Upper lobe of left lung (tissue), 6 donors: ENCODE measurements at regions not wholly inside any gene's neighbourhood (a gene's known extent, or its start where the extent isn't known, plus 50 kb on each side); places are given as distances from the start of the nearest gene placed in this dataset.

Experiments
- ATAC-seq, 2 donors: fragments of 200-7000 bp; cut with Tn5 transposase; one replicate each; pipeline ENCODE4 v1.9.1; 2022; ENCODE audit warnings: mild to moderate bottlenecking in 2 of 2, moderate library complexity in 2 of 2; ENCODE audit not compliant: low FRiP score in 2 of 2
- DNase-seq, 2 donors: peaks; one replicate each; pipeline ENCODE4 v3.0.0-alpha.2; 2019 to 2020
- H3K27ac ChIP-seq, 4 donors: fragments of 200-600 bp; sonication (generic); one replicate each; pipeline ENCODE4 v1.5.1; 2016 to 2019
- H3K27me3 ChIP-seq, 4 donors: fragments of 200-600 bp; sonication (generic); one replicate each; pipeline ENCODE4 v1.5.1; 2017 to 2019
- H3K36me3 ChIP-seq, 4 donors: fragments of 200-600 bp; sonication (generic); one replicate each; pipeline ENCODE4 v1.5.1; 2016 to 2019
- H3K4me1 ChIP-seq, 4 donors: fragments of 200-600 bp; sonication (generic); one replicate each; pipeline ENCODE4 v1.5.1; 2018 to 2019
- H3K4me3 ChIP-seq, 4 donors: fragments of 200-600 bp; sonication (generic); one replicate each; pipeline ENCODE4 v1.5.1; 2017 to 2019; ENCODE audit warnings: mild to moderate bottlenecking in 2 of 4, moderate library complexity in 1 of 4
- H3K9me3 ChIP-seq, 4 donors: fragments of 200-600 bp; sonication (generic); one replicate each; pipeline ENCODE4 v1.5.1; 2018 to 2019
- EP300 ChIP-seq, 4 donors: sonication (generic); formaldehyde crosslinking; IDR thresholded peaks; one replicate each; pipeline ENCODE4 v1.5.1; 2017; ENCODE audit warnings: antibody characterized with exemption in 4 of 4, control low read depth in 2 of 4
- POLR2A ChIP-seq, 4 donors: fragments of 450-650 bp; IDR thresholded peaks; one replicate each; pipeline ENCODE4 v1.5.1; 2016 to 2017; ENCODE audit warnings: antibody characterized with exemption in 4 of 4, mild to moderate bottlenecking in 2 of 4
- POLR2AphosphoS5 ChIP-seq, 2 donors: sonication (generic); formaldehyde crosslinking; IDR thresholded peaks; one replicate each; pipeline ENCODE4 v1.5.1; 2017; ENCODE audit warnings: antibody characterized with exemption in 2 of 2
- WGBS, 2 donors: methylation state at CpG; one replicate each; pipeline ENCODE4 v1.1.5; 2017 to 2018; 5-methylcytosine and 5-hydroxymethylcytosine counted together
- TF ChIP-seq, protein P1 (sequence below), 6 experiments: fragments of 450-650 bp in 4 of 6; fragments of 200-600 bp in 2 of 6; sonication (generic) in 2 of 6; IDR thresholded peaks; one replicate each; pipeline ENCODE4 v1.5.1; 2016 to 2019; ENCODE audit warnings: antibody characterized with exemption in 6 of 6
- donor health status: DM: no; HTN: no; CAD: no; lungs with moderate emphysema.
- donor health status: DM: no; HTN: yes; CAD: no; lungs with severe emphysema.

DNA sequence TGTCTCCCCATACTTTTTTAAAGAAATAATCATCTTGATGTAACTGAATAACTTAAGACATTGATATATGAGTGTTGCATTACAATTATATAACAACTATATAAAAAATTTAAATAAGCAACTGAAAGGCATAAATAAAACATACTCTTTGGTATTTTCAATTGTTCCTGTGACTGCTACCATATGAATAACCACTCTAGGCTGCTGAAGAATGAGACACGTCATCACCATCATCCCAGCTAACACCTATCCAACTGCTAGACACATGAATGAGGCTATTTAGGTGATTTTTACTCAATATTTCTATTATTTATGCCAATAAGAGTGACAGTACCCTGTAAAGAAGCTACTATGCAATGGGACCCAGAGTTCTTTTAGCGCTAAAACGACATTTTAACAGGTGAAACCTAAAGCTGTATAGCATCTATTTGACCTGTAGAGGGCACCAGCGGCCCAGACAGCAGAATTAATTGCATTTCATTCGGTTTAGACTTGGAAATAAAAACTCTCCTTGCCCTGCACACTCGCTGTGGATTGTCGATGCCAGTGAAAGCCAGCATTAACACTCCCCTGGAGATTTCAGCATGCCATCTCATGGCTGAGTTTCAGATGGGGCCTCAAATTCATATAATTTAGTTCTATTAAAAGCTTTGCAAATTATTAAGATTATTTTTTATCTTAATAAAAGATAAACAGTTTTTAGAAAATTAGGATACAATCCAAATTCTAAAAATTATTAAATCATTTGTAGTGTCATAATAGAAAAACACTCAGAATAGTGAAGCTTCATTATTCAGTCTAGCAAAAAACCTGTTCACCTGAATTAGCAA is 89.4 kb upstream of the MAP2 start:
- no peaks in the 10 kb centered on the region for H3K9me3 ChIP-seq
- TF ChIP-seq POLR2A (IDR thresholded peaks at IDR 0.05) (no peak), POLR2AphosphoS5 (IDR thresholded peaks at IDR 0.05) (no peak), EP300 (IDR thresholded peaks at IDR 0.05) (no peak)
- TF ChIP-seq, protein P1, sequence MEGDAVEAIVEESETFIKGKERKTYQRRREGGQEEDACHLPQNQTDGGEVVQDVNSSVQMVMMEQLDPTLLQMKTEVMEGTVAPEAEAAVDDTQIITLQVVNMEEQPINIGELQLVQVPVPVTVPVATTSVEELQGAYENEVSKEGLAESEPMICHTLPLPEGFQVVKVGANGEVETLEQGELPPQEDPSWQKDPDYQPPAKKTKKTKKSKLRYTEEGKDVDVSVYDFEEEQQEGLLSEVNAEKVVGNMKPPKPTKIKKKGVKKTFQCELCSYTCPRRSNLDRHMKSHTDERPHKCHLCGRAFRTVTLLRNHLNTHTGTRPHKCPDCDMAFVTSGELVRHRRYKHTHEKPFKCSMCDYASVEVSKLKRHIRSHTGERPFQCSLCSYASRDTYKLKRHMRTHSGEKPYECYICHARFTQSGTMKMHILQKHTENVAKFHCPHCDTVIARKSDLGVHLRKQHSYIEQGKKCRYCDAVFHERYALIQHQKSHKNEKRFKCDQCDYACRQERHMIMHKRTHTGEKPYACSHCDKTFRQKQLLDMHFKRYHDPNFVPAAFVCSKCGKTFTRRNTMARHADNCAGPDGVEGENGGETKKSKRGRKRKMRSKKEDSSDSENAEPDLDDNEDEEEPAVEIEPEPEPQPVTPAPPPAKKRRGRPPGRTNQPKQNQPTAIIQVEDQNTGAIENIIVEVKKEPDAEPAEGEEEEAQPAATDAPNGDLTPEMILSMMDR (IDR thresholded peaks at IDR 0.05), result peak; percentile 53 to 82 (median 68)
- ATAC-seq (peak; percentile 72 to 81), DNase-seq (peak in 1 of 2 donors; percentile 45)
- no peak overlapping the region for H3K4me3 ChIP-seq
- no peaks in the 10 kb centered on the region for H3K36me3 ChIP-seq
- peaks cover 0 to 5% (median 0%) of the 10 kb centered on the region in 4 donors for H3K4me1 ChIP-seq
- no peak overlapping the region for H3K27ac ChIP-seq
- WGBS, 2 donors, result 8 to 10% methylated on average over 7 of the region's 7 CpGs
- no peaks in the 10 kb centered on the region for H3K27me3 ChIP-seq

DNA sequence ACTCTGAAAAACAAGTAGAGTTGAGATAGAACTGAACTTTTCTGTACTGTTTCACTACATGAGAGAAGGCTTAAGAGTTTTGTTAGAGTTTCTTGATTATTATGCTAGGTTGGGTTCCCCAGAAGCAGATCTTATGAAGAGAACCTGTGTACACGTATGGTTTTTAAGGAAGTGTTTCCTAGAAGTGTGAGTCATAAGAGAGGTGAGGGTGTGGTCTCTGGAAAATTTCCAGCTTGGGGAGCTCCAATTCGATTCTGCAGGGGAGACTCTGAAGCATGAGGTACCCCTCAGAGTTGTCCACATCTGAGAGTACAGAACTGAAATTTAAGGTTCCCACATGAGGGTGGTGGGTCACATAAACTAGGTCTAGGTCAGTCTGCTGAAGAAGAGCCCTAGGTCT is 83.3 kb upstream of the MAP2 start:
- Histone ChIP-seq H3K4me3 (no peak overlapping the region), H3K27ac (no peak overlapping the region), H3K36me3 (no peaks in the 10 kb centered on the region), H3K9me3 (no peaks in the 10 kb centered on the region), H3K27me3 (no peaks in the 10 kb centered on the region), H3K4me1 (no peaks in the 10 kb centered on the region)
- ATAC-seq (no peak), DNase-seq (no peak)
- no peak for TF ChIP-seq POLR2A (IDR thresholded peaks at IDR 0.05)
- TF ChIP-seq EP300 (IDR thresholded peaks at IDR 0.05), result no peak
- TF ChIP-seq, protein P1 (IDR thresholded peaks at IDR 0.05), result no peak
- no peak for TF ChIP-seq POLR2AphosphoS5 (IDR thresholded peaks at IDR 0.05)
- WGBS, 2 donors, result 14 to 22% methylated on average over 2 of the region's 2 CpGs

DNA sequence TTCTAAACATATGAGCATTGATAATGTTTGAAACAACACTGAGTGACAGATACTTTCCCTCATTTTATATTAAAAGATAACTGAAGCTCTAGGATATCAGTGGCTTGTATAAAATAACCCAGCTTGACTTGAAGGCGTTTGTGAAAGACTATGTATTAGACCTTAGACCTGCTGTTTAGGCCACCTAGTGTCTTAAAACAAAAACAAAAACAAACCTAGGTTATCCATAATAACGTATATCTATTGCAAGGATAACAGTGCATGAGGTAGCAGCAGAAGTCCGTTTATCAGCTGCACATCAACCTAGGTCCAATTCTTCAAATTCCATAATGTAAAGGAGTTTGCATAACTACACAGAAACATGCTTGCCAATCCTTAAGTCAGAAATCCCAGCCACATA is 79.5 kb upstream of the MAP2 start:
- H3K36me3 ChIP-seq, result no peaks in the 10 kb centered on the region
- 72% methylated on average over 3 of the region's 3 CpGs for WGBS, 2 donors

DNA sequence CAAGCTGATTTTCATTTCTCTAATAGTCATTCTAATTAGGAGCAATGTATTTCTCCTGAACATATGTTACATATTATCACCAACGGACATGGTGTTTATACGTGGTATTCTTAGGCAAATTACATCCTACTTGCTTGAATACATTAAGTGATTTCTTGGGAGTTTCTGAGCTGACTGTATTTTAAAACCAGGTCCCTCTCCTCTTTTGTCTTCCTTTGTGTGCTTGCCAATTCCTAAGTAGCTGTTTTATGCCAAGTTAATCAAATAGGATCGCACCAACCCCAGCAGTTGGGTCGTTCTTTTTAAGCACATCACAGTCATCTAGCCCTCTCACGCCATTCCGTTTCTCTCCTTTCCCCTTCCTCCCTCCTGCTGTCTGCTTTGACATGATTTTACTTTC is 75.4 kb upstream of the MAP2 start:
- no peaks in the 10 kb centered on the region for H3K9me3 ChIP-seq
- H3K4me1 ChIP-seq, result no peaks in the 10 kb centered on the region
- H3K27me3 ChIP-seq, result no peaks in the 10 kb centered on the region
- no peak overlapping the region for H3K4me3 ChIP-seq
- no peak for TF ChIP-seq POLR2A (IDR thresholded peaks at IDR 0.05)
- H3K27ac ChIP-seq, result no peak overlapping the region
- WGBS, 2 donors, result 51 to 63% methylated on average over 6 of the region's 6 CpGs
- ATAC-seq, result no peak
- no peak for DNase-seq
- H3K36me3 ChIP-seq, result no peaks in the 10 kb centered on the region

More for the DNA sequence above, 79.5 kb upstream of the MAP2 start:
- TF ChIP-seq POLR2A (IDR thresholded peaks at IDR 0.05) (no peak), POLR2AphosphoS5 (IDR thresholded peaks at IDR 0.05) (no peak)
- TF ChIP-seq, protein P1 (IDR thresholded peaks at IDR 0.05), result no peak
- Histone ChIP-seq H3K27me3 (no peaks in the 10 kb centered on the region), H3K27ac (no peak overlapping the region), H3K9me3 (no peaks in the 10 kb centered on the region), H3K4me3 (no peak overlapping the region), H3K4me1 (no peaks in the 10 kb centered on the region)
- no peak for ATAC-seq
- no peak for DNase-seq

DNA sequence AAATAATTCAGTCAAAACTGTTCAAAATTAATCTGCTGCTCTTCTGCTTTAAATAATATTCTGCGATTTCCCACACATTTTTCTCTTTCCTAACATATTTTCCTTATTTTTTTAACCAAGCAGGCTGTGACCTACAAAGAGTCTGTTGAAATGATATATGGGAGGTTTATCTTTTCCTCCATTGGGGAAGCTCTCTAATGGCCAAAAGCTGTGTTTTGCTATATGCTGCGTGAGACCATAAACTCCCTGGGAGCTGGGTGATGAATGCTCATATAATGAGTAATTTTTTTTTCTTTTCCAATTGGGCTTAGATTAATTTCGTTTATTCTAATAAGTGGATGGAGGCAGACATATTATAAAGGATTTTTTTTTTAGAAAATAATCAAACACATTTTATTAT is 72.2 kb upstream of the MAP2 start:
- no peaks in the 10 kb centered on the region for H3K36me3 ChIP-seq
- ATAC-seq (no peak), DNase-seq (no peak)
- TF ChIP-seq, protein P1 (IDR thresholded peaks at IDR 0.05), result no peak
- TF ChIP-seq POLR2A (IDR thresholded peaks at IDR 0.05), result no peak
- no peak for TF ChIP-seq EP300 (IDR thresholded peaks at IDR 0.05)
- no peak for TF ChIP-seq POLR2AphosphoS5 (IDR thresholded peaks at IDR 0.05)
- no peaks in the 10 kb centered on the region for H3K4me1 ChIP-seq
- 62 to 71% methylated on average over 3 of the region's 3 CpGs for WGBS, 2 donors
- H3K9me3 ChIP-seq, result no peaks in the 10 kb centered on the region
- H3K27me3 ChIP-seq, result no peaks in the 10 kb centered on the region
- no peak overlapping the region for H3K27ac ChIP-seq
- no peak overlapping the region for H3K4me3 ChIP-seq
